Activated CD4-positive, alpha-beta T cell treated with anti-CD3 and anti-CD28 coated beads, Interleukin-2, amount 10 ng/mL, durations not matched to agents 24 days and 14 days (primary cell): ENCODE measurements at regions not wholly inside any gene's neighbourhood (a gene's known extent, or its start where the extent isn't known, plus 50 kb on each side); places are given as distances from the start of the nearest gene placed in this dataset.
A peak's percentile ranks its signal among the peaks of the same experiment; 100 is the strongest.

Source experiments
- DNase-seq: peaks from one replicate; pipeline ENCODE4 v3.0.0; 2022
- H3K27ac Mint-ChIP-seq: one replicate; pipeline ENCODE4 v1.8.0; 2022; ENCODE audit warnings: mild to moderate bottlenecking, mixed read lengths
- H3K27me3 Mint-ChIP-seq: one replicate; pipeline ENCODE4 v1.8.0; 2022; ENCODE audit warnings: mixed read lengths
- H3K36me3 Mint-ChIP-seq: one replicate; pipeline ENCODE4 v1.8.0; 2022; ENCODE audit warnings: low read depth, mild to moderate bottlenecking, mixed read lengths
- H3K4me1 Mint-ChIP-seq: one replicate; pipeline ENCODE4 v1.8.0; 2021; ENCODE audit warnings: mixed read lengths
- H3K4me3 Mint-ChIP-seq: one replicate; pipeline ENCODE4 v1.8.0; 2022; ENCODE audit warnings: mild to moderate bottlenecking, moderate library complexity, mixed read lengths
- H3K9me3 Mint-ChIP-seq: one replicate; pipeline ENCODE4 v1.8.0; 2021; ENCODE audit warnings: mixed read lengths
- intact Hi-C: fragments of 100-400 bp; cut with micrococcal nuclease; formaldehyde crosslinking; loops from one replicate; pipeline ENCODE4 v1.15.1; 2023

DNA sequence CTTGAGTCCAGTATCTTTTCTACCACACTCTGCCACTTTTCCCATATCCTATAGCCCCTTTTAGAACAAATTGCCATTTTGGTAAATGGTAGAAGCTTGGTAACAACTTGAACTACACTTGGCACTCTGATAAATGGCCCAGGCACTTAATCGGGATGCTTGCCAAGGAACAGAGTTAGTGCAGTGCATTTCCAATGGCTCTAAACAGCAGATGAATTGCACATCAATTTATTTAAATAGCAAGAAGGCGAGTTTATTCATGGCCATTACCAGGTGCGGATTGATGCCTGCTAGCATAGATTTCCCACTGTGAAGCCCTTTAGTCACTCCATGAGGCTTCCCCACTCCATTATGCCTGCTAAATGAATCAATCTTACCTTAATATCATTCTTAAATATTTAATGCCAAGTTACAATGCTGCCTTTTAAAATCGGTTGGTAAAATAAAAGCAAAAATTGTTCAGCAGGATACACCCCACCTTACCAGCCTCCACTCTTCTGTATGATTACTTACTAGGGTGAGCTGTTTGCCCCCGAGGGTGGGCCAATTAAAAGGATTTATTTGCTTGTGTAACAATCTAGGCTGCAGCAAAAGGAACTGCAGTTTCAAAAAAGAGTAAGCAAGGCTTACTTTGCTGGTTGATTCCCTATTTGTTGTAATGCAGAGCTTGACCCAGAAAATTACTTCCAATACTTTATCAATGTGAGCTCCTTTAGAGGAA, 136.0 kb upstream of the ARHGAP42 start:
- Mint-ChIP-seq H3K36me3 (no peaks in the 10 kb centered on the region), H3K4me1 (no peaks in the 10 kb centered on the region), H3K27ac (no peak overlapping the region), H3K4me3 (no peak overlapping the region), H3K9me3 (no peaks in the 10 kb centered on the region), H3K27me3 (no peaks in the 10 kb centered on the region)
- no peak for DNase-seq
- intact Hi-C loops = no loop called here

DNA sequence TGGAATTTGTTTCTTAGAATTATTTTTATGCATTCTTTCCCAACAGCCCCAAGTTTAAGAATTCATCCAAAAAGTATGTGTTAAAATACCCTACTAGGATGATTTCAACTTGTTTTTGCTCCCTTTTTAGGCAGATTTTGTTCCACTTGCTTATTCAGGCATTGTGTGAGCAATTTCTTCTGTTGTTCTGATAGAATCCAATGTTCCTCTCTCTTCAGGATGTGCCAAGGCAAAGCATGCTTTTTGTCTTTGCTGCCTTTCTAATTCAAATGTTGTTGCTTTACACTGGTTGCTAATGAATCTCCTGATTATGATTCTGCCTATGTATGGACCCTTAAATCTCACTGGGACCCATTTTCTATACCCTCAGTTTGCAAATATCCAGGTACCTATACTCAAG, 131.2 kb upstream of the ARHGAP42 start:
- no peak for DNase-seq
- Mint-ChIP-seq H3K9me3 (no peaks in the 10 kb centered on the region), H3K36me3 (no peaks in the 10 kb centered on the region), H3K27me3 (no peaks in the 10 kb centered on the region), H3K4me3 (no peak overlapping the region), H3K27ac (no peak overlapping the region), H3K4me1 (no peaks in the 10 kb centered on the region)
- intact Hi-C loops = no loop called here

DNA sequence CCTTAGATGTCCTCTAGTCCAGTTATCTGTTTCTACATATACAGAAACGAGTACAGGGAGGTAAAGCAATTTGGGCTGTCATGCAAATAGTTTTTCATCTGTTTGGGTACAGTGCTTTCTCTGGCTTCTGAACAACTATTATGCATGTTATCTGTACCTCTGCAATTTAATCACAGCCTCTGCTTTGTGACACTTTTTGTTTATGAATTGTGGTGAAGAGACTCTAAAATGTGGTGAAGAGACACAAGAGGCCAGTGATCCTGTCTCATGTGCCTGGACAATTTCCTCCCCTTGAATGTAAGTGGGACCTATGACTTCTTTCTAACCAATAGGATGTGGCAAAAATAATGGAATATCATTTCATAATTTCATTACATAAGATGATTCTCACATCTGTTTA, 130.3 kb upstream of the ARHGAP42 start:
- Mint-ChIP-seq H3K27ac (no peak overlapping the region), H3K9me3 (no peaks in the 10 kb centered on the region), H3K36me3 (no peaks in the 10 kb centered on the region), H3K27me3 (no peaks in the 10 kb centered on the region), H3K4me1 (no peaks in the 10 kb centered on the region), H3K4me3 (no peak overlapping the region)
- intact Hi-C loops = no loop called here
- no peak for DNase-seq

DNA sequence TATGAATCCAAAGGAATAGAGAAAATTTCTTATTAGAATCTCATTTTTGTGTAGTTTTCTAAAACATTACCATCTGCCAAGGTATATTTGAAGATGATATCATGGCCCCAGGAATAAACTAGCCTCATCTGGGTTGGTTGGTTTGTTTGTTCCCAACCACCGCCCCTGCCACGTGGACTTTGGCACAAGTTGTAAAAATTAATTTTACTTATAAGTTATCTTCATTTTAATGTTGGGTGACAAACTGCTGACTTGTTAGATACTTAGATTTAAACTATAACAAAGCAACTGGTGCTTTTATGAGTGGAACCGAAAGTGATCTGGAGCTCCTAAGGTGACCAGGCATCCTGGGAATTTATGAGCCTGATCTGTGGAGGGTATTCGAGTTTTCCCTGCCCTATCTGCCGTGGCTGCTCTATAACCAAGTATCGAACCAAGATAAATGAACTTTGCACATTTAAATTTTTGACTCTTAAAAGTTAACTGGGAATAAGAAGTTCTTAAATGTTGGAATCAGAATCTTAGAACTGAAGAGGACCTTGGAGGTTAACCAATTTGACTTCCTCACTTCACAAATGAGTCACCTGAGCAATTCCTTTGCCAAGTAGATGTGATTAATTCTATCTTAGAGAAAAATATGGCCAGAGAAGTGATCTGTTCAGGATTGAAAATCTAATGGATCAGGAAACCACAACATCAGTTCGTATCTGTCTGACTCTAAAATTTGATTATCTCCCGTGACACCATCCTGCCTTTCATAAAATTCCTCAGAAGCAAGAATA, 129.1 kb upstream of the ARHGAP42 start:
- no peak for DNase-seq
- H3K4me1 Mint-ChIP-seq = no peaks in the 10 kb centered on the region
- intact Hi-C loops = no loop called here
- no peaks in the 10 kb centered on the region for H3K36me3 Mint-ChIP-seq
- no peaks in the 10 kb centered on the region for H3K9me3 Mint-ChIP-seq
- H3K4me3 Mint-ChIP-seq = no peak overlapping the region
- H3K27me3 Mint-ChIP-seq = no peaks in the 10 kb centered on the region
- no peak overlapping the region for H3K27ac Mint-ChIP-seq

DNA sequence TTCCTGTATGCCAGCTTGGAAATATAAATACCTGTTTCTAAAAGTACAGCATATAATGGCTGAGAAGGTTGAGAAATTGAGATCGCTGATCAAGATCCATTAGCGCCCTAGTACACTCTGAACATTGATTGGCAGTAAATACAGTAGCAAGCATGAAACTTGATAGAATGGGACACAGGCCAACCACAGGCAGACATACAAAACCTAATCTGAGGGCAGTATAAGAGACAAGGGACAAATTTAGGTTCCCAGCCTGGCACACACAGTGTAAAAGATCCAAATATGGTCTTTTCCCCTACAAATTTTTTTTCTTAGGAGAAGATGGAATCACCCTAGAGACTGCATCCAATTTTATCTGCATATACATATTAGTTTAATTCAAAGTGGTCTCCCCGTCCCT, 126.5 kb upstream of the ARHGAP42 start:
- no peak overlapping the region for H3K4me3 Mint-ChIP-seq
- no peak for DNase-seq
- H3K4me1 Mint-ChIP-seq = no peaks in the 10 kb centered on the region
- no peaks in the 10 kb centered on the region for H3K27me3 Mint-ChIP-seq
- H3K9me3 Mint-ChIP-seq = no peaks in the 10 kb centered on the region
- intact Hi-C loops = no loop called here
- no peaks in the 10 kb centered on the region for H3K36me3 Mint-ChIP-seq
- no peak overlapping the region for H3K27ac Mint-ChIP-seq

DNA sequence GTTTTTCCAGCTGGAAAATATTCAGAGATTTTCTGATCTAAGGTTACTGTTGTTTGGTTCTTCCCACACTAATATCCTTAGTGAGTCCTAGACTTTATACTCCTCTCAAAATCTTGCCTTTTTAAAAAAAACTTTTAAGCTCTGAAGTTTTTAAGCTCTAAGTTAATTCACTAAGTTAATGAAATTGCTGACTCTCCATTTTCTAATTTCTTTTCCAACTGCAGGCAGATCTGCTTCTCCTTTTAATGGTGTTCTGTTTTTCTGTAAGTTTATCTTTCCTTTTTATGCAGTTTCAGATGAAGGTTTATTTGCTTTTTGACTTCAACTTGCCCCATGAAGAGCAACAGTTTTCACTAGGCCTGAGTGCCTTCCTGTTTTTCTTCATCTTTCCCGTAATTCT, 125.8 kb upstream of the ARHGAP42 start:
- no peaks in the 10 kb centered on the region for H3K9me3 Mint-ChIP-seq
- DNase-seq = no peak
- no peaks in the 10 kb centered on the region for H3K36me3 Mint-ChIP-seq
- no peaks in the 10 kb centered on the region for H3K27me3 Mint-ChIP-seq
- no peaks in the 10 kb centered on the region for H3K4me1 Mint-ChIP-seq
- H3K4me3 Mint-ChIP-seq = no peak overlapping the region
- intact Hi-C loops = no loop called here
- H3K27ac Mint-ChIP-seq = no peak overlapping the region

DNA sequence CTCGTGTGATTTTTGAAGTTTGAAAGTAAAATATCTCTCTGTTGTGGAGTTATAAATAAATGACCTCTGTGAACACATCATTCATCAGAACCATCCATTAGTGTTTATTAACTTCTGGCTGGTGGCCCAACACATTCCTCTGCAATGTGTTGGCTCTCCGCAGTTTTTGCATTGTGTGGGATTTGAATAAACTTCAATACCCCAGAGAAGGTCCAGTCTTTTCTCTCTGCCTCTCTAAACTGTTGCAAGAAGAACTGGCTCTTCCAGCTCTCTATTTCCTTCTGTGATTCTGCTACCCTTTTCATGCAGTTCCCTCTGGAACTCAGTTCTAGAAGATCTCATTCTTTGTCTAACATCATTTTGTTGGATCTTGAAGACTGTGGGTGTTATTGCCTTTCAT, 125.0 kb upstream of the ARHGAP42 start:
- no peak for DNase-seq
- Mint-ChIP-seq H3K4me1 (no peaks in the 10 kb centered on the region), H3K36me3 (no peaks in the 10 kb centered on the region), H3K9me3 (no peaks in the 10 kb centered on the region), H3K4me3 (no peak overlapping the region), H3K27me3 (no peaks in the 10 kb centered on the region), H3K27ac (no peak overlapping the region)
- intact Hi-C loops = no loop called here

DNA sequence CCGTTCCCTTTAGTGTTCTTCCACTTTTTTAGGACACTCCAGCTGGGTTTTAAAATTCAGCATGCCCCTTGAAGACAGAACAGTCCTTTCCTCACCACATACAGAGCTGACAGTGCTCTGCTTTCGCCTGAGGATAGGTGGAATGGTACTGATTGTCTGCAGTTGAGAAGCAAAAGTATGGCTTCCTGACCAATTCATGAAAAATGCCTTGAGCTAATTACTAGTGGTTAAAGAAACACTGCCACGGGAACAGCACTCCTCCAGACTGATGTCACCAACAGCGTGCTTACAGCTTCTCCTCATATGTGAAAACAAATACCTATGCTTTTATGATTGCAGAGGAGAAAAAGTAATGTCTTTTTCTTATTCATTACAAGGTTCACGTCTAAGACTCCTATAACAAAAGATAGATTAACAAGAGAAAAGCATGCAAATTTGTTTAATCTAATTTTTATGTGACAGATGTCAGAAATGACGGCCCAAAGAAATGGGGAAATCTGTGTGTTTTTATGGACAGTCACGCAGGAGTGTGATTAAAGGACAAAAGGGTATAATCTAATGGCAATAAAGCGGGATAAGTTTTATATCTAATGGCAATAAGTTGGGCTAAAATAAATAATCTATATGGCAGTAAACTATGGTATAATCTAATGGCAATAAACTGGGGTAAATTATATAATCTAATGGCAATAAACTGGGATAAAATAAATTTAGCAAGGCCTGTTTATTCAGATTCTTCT, 123.4 kb upstream of the ARHGAP42 start:
- H3K36me3 Mint-ChIP-seq = no peaks in the 10 kb centered on the region
- H3K4me3 Mint-ChIP-seq = no peak overlapping the region
- H3K27ac Mint-ChIP-seq = no peak overlapping the region
- DNase-seq = no peak
- H3K27me3 Mint-ChIP-seq = no peaks in the 10 kb centered on the region
- H3K9me3 Mint-ChIP-seq = no peaks in the 10 kb centered on the region
- H3K4me1 Mint-ChIP-seq = no peaks in the 10 kb centered on the region
- intact Hi-C loops = no loop called here

DNA sequence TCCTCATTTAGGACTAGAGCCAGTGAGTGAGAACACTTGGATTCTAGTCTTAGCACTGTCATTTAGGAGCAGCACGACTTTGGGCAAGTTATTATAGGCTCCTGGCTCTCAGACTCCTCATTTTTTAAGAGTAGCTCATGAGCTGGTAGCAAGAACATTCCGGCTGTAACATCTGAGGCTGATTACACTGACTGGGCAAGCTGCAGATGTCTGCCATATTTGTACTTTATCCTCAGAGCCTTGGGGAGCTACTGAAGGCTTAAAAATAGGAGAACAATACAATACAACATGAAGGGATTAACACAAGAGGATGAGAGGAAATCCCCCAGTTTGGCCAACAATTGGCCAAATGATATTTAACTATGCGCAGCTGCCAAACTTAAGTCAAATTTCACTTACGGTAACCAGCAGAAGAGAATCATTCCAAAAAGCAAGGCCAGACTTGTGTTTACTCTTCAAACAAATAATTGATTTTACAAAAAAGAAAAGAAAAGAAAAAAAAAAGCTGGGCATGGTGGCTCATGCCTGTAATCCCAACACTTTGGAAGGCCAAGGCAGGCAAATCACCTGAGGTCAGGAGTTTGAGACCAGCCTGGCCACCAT, 113.1 kb upstream of the ARHGAP42 start:
- Mint-ChIP-seq H3K27me3 (no peaks in the 10 kb centered on the region), H3K4me1 (no peaks in the 10 kb centered on the region), H3K4me3 (no peak overlapping the region), H3K27ac (no peak overlapping the region), H3K9me3 (no peaks in the 10 kb centered on the region), H3K36me3 (no peaks in the 10 kb centered on the region)
- intact Hi-C loops = no loop called here
- no peak for DNase-seq

DNA sequence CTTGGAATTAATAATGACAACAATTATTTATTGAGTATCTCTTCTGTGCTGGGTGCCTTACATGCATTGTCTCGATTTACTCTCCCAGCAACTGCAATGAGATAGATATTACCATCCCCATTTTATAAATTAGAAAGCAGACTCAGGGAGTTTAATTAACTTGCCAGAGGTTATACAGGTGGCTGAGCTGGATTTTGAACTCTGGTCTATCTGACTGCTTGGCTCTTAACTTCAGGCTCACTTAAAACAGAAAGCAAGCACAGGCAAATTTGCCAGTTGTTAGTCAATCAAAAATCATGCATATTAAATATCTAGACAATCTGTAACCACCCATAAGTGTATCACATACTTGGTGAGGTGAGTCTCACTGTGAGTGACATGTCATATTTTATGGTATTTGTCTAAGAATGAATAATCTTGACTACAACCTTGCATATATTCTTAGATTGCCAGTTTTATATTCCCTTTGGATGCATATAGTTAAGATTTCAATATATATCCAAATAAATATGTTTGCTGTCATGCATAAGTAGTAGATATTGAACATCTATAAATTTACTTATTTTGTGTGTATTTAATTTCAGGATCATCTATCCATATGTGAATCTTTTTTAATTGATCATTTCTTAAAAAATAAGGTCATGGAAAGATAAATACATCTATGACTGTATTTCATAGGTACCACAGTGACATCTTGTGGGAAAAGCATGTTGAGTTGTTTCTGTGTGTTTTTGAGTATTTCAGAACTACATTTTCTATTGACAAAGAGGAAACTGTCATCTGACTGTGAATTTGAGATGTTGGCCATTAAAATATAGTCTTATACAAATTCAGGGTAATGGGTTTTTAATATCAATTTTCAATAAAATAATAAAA, 112.0 kb upstream of the ARHGAP42 start:
- no peaks in the 10 kb centered on the region for H3K4me1 Mint-ChIP-seq
- no peaks in the 10 kb centered on the region for H3K27me3 Mint-ChIP-seq
- DNase-seq = no peak
- no peaks in the 10 kb centered on the region for H3K36me3 Mint-ChIP-seq
- H3K9me3 Mint-ChIP-seq = no peaks in the 10 kb centered on the region
- no peak overlapping the region for H3K4me3 Mint-ChIP-seq
- H3K27ac Mint-ChIP-seq = no peak overlapping the region
- intact Hi-C loops = loop anchor here (5.0 kb wide), 1 partner anchor 282 kb away; no protein-coding TSS in a partner anchor

DNA sequence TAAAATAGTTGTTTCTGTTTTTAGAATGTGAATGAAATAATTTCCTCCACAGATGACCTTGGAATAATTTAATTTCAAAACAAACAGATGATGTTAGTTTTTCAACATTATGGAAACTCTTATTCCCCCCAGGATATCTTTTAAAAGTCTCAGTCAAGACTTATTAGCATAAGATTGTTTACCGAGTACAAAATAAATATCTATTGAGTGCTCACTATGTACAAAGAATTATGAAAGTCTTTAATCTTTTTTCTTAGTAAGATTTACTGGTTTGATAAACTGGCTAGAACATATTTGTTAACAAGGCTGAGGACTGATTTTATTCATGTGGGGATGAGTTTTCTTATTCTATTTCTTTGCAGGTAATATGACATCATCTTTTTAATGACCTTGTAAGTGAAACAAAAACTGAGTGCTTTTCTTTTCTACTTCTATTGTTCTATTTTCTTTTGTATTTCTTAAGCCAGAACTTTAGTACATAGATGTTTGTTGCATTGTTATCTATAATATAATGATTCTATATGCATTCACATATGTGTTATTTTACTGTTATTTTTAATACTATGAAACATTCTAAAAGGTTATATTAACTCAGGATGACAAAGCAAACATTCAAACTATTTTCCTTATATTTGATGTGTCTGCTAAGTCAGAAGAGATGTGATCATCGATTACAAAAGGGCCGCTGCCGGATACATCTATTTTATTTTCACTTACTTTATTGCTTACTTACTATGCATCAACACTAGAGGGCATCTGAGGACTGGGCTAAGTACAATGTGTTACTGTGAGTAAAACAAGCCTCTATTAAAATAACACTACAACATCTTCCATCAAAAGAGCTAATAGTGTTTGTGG, 111.0 kb upstream of the ARHGAP42 start:
- Mint-ChIP-seq H3K27me3 (no peaks in the 10 kb centered on the region), H3K4me1 (no peaks in the 10 kb centered on the region), H3K4me3 (no peak overlapping the region), H3K36me3 (no peaks in the 10 kb centered on the region), H3K27ac (no peak overlapping the region), H3K9me3 (no peaks in the 10 kb centered on the region)
- intact Hi-C loops = loop anchor here (5.0 kb wide), 1 partner anchor 281 kb away; no protein-coding TSS in a partner anchor
- peak; percentile 60 for DNase-seq

DNA sequence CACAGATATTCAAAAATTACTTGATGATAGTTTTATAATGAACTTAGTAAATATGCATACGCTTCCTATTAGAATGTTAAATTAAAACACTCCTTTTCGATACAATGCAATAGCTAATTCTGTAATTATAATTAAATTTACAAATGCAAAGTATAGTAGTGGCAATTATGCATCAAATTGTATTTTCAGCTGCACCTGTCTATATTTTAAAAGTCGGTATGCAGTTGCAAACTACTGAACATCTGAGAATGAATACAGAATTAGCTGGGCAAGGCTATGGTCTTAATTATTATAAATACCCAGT, 110.4 kb upstream of the ARHGAP42 start:
- Mint-ChIP-seq H3K27me3 (no peaks in the 10 kb centered on the region), H3K36me3 (no peaks in the 10 kb centered on the region), H3K27ac (no peak overlapping the region), H3K9me3 (no peaks in the 10 kb centered on the region), H3K4me3 (no peak overlapping the region), H3K4me1 (no peaks in the 10 kb centered on the region)
- intact Hi-C loops = loop anchor here (5.0 kb wide), 1 partner anchor 281 kb away; no protein-coding TSS in a partner anchor
- no peak for DNase-seq
